ENCODE measurements at regions not wholly inside any gene's neighbourhood (a gene's known extent, or its start where the extent isn't known, plus 50 kb on each side); places are given as distances from the start of the nearest gene placed in this dataset.

DNA sequence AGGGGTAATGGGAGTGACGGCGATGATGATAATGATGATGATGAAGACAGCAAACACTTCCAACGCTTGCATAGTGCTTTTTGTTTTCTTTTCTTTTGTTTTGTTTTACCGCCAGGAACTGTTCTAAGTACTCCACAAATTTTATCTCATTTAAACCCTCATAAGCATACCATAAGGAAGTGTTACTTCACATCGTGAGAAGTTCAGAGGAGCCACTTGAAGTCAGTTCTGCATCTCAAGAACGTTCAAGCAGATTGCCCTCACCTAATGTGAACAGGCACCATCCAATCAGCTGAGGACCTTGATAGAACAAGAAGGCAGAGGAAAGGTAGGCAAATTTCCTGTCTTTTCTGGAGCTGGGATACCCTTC lies 104.1 kb downstream of the LSM3 start:
- TF ChIP-seq, protein P1, sequence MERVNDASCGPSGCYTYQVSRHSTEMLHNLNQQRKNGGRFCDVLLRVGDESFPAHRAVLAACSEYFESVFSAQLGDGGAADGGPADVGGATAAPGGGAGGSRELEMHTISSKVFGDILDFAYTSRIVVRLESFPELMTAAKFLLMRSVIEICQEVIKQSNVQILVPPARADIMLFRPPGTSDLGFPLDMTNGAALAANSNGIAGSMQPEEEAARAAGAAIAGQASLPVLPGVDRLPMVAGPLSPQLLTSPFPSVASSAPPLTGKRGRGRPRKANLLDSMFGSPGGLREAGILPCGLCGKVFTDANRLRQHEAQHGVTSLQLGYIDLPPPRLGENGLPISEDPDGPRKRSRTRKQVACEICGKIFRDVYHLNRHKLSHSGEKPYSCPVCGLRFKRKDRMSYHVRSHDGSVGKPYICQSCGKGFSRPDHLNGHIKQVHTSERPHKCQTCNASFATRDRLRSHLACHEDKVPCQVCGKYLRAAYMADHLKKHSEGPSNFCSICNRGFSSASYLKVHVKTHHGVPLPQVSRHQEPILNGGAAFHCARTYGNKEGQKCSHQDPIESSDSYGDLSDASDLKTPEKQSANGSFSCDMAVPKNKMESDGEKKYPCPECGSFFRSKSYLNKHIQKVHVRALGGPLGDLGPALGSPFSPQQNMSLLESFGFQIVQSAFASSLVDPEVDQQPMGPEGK (CRISPR knock-in tag; IDR thresholded peaks at IDR 0.05; ENCODE audit: borderline replicate concordance), result no peak
- TF ChIP-seq ZFP3 (CRISPR knock-in tag; IDR thresholded peaks at IDR 0.05) (no peak), RARB (CRISPR knock-in tag; IDR thresholded peaks at IDR 0.05) (no peak), ZFP30 (CRISPR knock-in tag; IDR thresholded peaks at IDR 0.05) (no peak), ZC3H10 (CRISPR knock-in tag; IDR thresholded peaks at IDR 0.05) (no peak)
- TF ChIP-seq, protein P2, sequence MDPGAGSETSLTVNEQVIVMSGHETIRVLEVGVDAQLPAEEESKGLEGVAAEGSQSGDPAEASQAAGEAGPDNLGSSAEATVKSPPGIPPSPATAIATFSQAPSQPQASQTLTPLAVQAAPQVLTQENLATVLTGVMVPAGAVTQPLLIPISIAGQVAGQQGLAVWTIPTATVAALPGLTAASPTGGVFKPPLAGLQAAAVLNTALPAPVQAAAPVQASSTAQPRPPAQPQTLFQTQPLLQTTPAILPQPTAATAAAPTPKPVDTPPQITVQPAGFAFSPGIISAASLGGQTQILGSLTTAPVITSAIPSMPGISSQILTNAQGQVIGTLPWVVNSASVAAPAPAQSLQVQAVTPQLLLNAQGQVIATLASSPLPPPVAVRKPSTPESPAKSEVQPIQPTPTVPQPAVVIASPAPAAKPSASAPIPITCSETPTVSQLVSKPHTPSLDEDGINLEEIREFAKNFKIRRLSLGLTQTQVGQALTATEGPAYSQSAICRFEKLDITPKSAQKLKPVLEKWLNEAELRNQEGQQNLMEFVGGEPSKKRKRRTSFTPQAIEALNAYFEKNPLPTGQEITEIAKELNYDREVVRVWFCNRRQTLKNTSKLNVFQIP (CRISPR knock-in tag; IDR thresholded peaks at IDR 0.05; ENCODE audit: borderline replicate concordance, low read depth), result no peak

All from SK-N-SH treated with all-trans-retinoic acid at 6 μM for 48 hours (cell line).